ENCODE measurements at regions not wholly inside any gene's neighbourhood (a gene's known extent, or its start where the extent isn't known, plus 50 kb on each side); places are given as distances from the start of the nearest gene placed in this dataset.

DNA sequence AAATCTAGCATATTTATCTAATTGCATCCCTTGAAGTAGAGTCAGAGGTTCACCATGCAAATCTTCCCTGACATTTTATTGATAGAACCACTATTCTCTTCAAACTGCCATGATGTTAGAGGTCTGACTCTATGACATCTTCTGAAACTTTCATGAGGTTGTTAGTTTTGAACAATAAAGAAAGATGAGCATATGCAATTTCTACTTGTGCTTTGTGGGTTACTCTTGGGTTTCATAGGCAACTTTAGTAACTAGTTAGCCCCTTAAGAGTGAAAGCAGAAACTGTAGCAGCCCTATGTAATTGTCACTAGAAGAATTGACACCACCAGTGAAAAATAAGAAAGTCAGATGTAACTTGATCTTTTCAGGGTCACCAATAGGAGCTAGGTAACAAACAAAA lies 53.1 kb upstream of the ZEB2 start:
- no peak overlapping the region for H3K4me3 Mint-ChIP-seq

DNA sequence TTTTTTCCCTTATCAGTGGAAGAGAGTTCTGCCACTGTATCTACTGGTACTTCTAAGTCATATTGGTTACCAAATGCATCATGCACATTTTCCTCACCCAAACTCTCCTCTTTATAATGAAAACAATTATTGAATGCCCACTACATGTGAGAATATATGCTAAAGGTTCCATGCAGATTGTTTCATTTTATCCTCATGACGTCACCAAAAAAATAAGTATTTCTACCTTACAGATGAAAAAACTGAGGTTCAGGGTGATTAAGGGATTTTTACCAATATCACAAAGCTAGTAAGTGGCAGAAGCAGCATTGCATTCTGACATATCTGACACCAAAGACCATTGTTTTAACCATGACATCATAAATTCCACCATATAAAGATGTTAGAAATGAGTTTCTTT lies 51.9 kb upstream of the ZEB2 start:
- ATAC-seq (ENCODE audit: low read depth) (no peak), DNase-seq (ENCODE audit: low spot score in 2 of 2) (no peak)
- H3K27me3 Mint-ChIP-seq: peaks cover 1% of the 10 kb centered on the region
- H3K27ac Mint-ChIP-seq: no peak overlapping the region
- H3K4me3 Mint-ChIP-seq: no peak overlapping the region
- peaks cover 4% of the 10 kb centered on the region for H3K4me1 Mint-ChIP-seq
- no peaks in the 10 kb centered on the region for H3K36me3 Mint-ChIP-seq
- no peaks in the 10 kb centered on the region for H3K9me3 Mint-ChIP-seq

More for the DNA sequence above, 53.1 kb upstream of the ZEB2 start:
- Mint-ChIP-seq H3K27ac (no peak overlapping the region), H3K4me1 (peaks cover 4% of the 10 kb centered on the region), H3K9me3 (no peaks in the 10 kb centered on the region), H3K27me3 (peaks cover 1% of the 10 kb centered on the region), H3K36me3 (no peaks in the 10 kb centered on the region)
- ATAC-seq (ENCODE audit: low read depth): no peak
- no peak for DNase-seq (ENCODE audit: low spot score in 2 of 2)

DNA sequence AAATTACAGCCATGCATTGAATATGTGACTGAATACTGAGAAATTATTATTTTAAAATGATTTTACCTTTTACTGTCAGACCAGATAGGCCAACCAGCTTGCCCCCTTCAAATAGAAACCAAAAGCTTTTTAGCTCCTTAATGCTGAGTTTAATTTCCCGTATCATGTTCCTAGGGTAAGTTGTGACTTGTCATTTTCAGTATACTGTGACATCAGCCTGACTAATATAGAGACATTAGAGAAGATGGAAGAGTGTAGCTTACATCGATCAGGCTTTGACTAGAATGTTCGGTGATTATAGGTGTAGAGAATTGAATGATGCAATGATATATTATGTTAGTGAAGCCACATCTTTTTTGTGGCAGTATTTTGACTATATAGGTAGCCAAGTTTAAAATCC lies 50.6 kb upstream of the ZEB2 start:
- no peaks in the 10 kb centered on the region for H3K9me3 Mint-ChIP-seq
- DNase-seq (ENCODE audit: low spot score in 2 of 2) (no peak), ATAC-seq (ENCODE audit: low read depth) (no peak)
- no peaks in the 10 kb centered on the region for H3K36me3 Mint-ChIP-seq
- peaks cover 1% of the 10 kb centered on the region for H3K27me3 Mint-ChIP-seq
- no peak overlapping the region for H3K4me3 Mint-ChIP-seq
- no peak overlapping the region for H3K27ac Mint-ChIP-seq
- H3K4me1 Mint-ChIP-seq: peaks cover 4% of the 10 kb centered on the region

All from memory B cell (primary cell).